Endothelial cell of umbilical vein (primary cell): ENCODE measurements at regions not wholly inside any gene's neighbourhood (a gene's known extent, or its start where the extent isn't known, plus 50 kb on each side); places are given as distances from the start of the nearest gene placed in this dataset.

ENCODE experiments used
- GATA2 ChIP-seq: IDR thresholded peaks from 2 replicates; pipeline ENCODE4 v1.7.0; 2011; ENCODE audit warnings: low read depth, mild to moderate bottlenecking, moderate library complexity, mixed read lengths, low read length; ENCODE audit not compliant: insufficient read length, insufficient read depth
- MYC ChIP-seq: IDR thresholded peaks from one replicate; pipeline ENCODE4 v1.6.1; 2011; ENCODE audit warnings: mild to moderate bottlenecking, low read depth, low read length
- POLR2A ChIP-seq: IDR thresholded peaks from 2 replicates; pipeline ENCODE4 v1.6.1; 2012; ENCODE audit warnings: low read depth, mild to moderate bottlenecking, control low read depth, low read length
- TF ChIP-seq, protein P1 (sequence below): IDR thresholded peaks from 2 replicates; pipeline ENCODE4 v1.6.1; 2011; ENCODE audit not compliant: insufficient read depth, insufficient read length
- TF ChIP-seq, protein P2 (sequence below), 2 donors: IDR thresholded peaks; 1 replicate in 1 of 2; 2 replicates in 1 of 2; pipeline ENCODE4 v1.5.1; 2011; ENCODE audit warnings: low read length in 2 of 2, mild to moderate bottlenecking in 2 of 2, moderate library complexity in 2 of 2, control low read depth in 1 of 2, inconsistent platforms in 1 of 2, low read depth in 1 of 2; ENCODE audit not compliant: insufficient read depth in 1 of 2; ENCODE audit errors: extremely low read depth in 1 of 2

GRCh38 chr3:110680450-110680849 is 391.2 kb upstream of the NECTIN3 start:
- TF ChIP-seq, protein P1, sequence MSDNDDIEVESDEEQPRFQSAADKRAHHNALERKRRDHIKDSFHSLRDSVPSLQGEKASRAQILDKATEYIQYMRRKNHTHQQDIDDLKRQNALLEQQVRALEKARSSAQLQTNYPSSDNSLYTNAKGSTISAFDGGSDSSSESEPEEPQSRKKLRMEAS = no peak
- TF ChIP-seq GATA2 = no peak
- no peak for TF ChIP-seq POLR2A
- TF ChIP-seq, protein P2, sequence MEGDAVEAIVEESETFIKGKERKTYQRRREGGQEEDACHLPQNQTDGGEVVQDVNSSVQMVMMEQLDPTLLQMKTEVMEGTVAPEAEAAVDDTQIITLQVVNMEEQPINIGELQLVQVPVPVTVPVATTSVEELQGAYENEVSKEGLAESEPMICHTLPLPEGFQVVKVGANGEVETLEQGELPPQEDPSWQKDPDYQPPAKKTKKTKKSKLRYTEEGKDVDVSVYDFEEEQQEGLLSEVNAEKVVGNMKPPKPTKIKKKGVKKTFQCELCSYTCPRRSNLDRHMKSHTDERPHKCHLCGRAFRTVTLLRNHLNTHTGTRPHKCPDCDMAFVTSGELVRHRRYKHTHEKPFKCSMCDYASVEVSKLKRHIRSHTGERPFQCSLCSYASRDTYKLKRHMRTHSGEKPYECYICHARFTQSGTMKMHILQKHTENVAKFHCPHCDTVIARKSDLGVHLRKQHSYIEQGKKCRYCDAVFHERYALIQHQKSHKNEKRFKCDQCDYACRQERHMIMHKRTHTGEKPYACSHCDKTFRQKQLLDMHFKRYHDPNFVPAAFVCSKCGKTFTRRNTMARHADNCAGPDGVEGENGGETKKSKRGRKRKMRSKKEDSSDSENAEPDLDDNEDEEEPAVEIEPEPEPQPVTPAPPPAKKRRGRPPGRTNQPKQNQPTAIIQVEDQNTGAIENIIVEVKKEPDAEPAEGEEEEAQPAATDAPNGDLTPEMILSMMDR (IDR thresholded peaks at IDR 0.05; ENCODE audit: extremely low read depth in 1 of 2, insufficient read depth in 1 of 2, low read depth in 1 of 2, low read length in 2 of 2) = no peak
- no peak for TF ChIP-seq MYC
